ENCODE measurements at regions not wholly inside any gene's neighbourhood (a gene's known extent, or its start where the extent isn't known, plus 50 kb on each side); places are given as distances from the start of the nearest gene placed in this dataset.

DNA sequence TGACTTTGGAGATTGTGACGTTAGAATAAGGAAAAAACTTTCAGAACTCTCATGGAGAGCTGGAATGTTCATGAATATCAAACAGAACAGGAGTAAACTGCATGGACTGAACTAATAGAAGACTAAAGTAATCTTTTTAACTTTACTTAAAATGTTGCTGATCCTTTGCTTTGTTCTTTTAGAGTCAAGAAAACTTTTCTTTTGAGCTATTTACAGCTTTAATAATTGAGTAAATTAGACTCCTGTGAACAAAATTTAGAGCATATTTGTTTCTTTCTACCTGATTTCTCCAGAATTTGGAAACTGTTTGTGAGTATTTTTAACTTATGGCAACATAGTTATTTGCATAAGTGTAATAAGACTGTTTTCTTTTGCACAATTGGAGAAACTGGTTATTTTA is 146.3 kb downstream of the CDCA7 start:
- H3K27ac ChIP-seq (ENCODE audit: low read depth, low read length), result no peak overlapping the region
- H3K9me3 ChIP-seq (ENCODE audit: control insufficient read depth, insufficient read depth, low read length), result no peaks in the 10 kb centered on the region
- WGBS (ENCODE audit: insufficient coverage), result no CpG with 5 or more reads among the region's 1 CpG
- H3K36me3 ChIP-seq (ENCODE audit: control insufficient read depth, insufficient read depth, low read length), result no peaks in the 10 kb centered on the region
- no peaks in the 10 kb centered on the region for H3K27me3 ChIP-seq (ENCODE audit: control insufficient read depth, insufficient read depth, low read length)
- DNase-seq (ENCODE audit: low read depth in 4 of 6, low spot score in 6 of 6), result no peak
- no peaks in the 10 kb centered on the region for H3K4me1 ChIP-seq (ENCODE audit: control insufficient read depth, insufficient read depth, low read length)
- no peak overlapping the region for H3K4me3 ChIP-seq (ENCODE audit: low read depth, low read length)

DNA sequence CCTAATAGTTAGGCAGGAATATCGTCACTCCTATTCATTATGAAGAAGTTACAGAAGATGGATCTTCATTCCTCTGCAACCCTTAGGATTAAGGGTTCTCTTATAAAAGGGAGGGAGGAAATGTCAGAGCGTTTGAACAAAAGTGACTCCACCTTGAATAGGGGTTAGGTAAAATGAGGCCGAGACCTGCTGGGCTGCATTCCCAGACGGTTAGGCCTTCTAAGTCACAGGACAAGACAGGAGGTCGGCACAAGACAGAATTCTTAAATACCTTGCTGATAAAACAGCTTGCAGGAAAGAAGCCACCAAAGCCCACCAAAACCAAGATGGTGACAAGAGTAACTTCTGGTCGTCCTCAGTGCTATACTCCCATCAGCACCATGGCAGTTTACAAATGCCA is 147.6 kb downstream of the CDCA7 start:
- H3K9me3 ChIP-seq (ENCODE audit: control insufficient read depth, insufficient read depth, low read length), result no peaks in the 10 kb centered on the region
- H3K4me3 ChIP-seq (ENCODE audit: low read depth, low read length), result no peak overlapping the region
- WGBS (ENCODE audit: insufficient coverage), result 100% methylated on average over 2 of the region's 6 CpGs
- H3K36me3 ChIP-seq (ENCODE audit: control insufficient read depth, insufficient read depth, low read length), result no peaks in the 10 kb centered on the region
- H3K27ac ChIP-seq (ENCODE audit: low read depth, low read length), result no peak overlapping the region
- no peak for DNase-seq (ENCODE audit: low read depth in 4 of 6, low spot score in 6 of 6)
- H3K27me3 ChIP-seq (ENCODE audit: control insufficient read depth, insufficient read depth, low read length), result no peaks in the 10 kb centered on the region
- no peaks in the 10 kb centered on the region for H3K4me1 ChIP-seq (ENCODE audit: control insufficient read depth, insufficient read depth, low read length)

DNA sequence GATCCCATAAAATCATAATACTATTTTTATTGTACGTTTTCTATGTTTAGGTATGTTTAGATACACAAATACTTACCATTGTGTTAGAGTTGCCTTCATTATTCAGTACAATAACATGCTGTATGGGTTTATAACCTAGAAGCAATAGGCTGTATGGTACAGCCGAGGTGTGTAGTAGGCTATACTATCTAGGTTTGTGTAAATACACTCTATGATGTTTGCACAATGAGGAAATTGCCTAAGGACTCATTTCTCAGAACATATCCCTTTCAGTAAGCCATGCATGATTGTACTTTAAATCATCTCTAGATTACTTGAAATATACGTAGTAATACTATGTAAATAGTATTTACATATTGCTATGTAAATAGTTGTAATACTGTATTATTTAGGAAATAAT is 156.7 kb downstream of the CDCA7 start:
- Histone ChIP-seq H3K27me3 (ENCODE audit: control insufficient read depth, insufficient read depth, low read length) (no peaks in the 10 kb centered on the region), H3K4me1 (ENCODE audit: control insufficient read depth, insufficient read depth, low read length) (no peaks in the 10 kb centered on the region), H3K36me3 (ENCODE audit: control insufficient read depth, insufficient read depth, low read length) (no peaks in the 10 kb centered on the region), H3K9me3 (ENCODE audit: control insufficient read depth, insufficient read depth, low read length) (no peaks in the 10 kb centered on the region), H3K27ac (ENCODE audit: low read depth, low read length) (no peak overlapping the region), H3K4me3 (ENCODE audit: low read depth, low read length) (no peak overlapping the region)
- no CpG with 5 or more reads among the region's 3 CpGs for whole genome bisulfite sequencing (ENCODE audit: insufficient coverage)
- DNase-seq (ENCODE audit: low read depth in 4 of 6, low spot score in 6 of 6), result no peak

DNA sequence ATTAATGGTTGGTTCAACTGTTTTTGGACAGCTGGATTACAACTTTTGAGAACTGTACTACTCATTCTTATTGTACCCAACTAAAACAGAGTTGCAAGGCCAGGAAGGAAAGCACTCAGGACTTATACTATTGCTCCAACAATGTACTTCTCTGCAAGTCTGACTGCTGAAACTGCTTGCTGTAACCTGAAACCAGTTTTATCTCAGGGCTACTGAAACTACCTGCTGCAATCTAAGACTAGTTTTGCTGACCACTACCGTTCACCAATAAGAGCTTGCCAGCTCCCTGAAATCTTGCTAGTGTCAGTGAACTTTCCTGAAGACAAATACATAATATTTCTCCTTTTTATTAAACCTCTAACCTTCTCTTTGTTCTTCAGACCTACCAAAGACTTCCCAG is 157.3 kb downstream of the CDCA7 start:
- H3K4me3 ChIP-seq (ENCODE audit: low read depth, low read length), result no peak overlapping the region
- 90% methylated on average over 1 of the region's 1 CpG for whole genome bisulfite sequencing (ENCODE audit: insufficient coverage)
- H3K27me3 ChIP-seq (ENCODE audit: control insufficient read depth, insufficient read depth, low read length), result no peaks in the 10 kb centered on the region
- no peak for DNase-seq (ENCODE audit: low read depth in 4 of 6, low spot score in 6 of 6)
- no peaks in the 10 kb centered on the region for H3K4me1 ChIP-seq (ENCODE audit: control insufficient read depth, insufficient read depth, low read length)
- no peaks in the 10 kb centered on the region for H3K9me3 ChIP-seq (ENCODE audit: control insufficient read depth, insufficient read depth, low read length)
- no peaks in the 10 kb centered on the region for H3K36me3 ChIP-seq (ENCODE audit: control insufficient read depth, insufficient read depth, low read length)
- no peak overlapping the region for H3K27ac ChIP-seq (ENCODE audit: low read depth, low read length)

DNA sequence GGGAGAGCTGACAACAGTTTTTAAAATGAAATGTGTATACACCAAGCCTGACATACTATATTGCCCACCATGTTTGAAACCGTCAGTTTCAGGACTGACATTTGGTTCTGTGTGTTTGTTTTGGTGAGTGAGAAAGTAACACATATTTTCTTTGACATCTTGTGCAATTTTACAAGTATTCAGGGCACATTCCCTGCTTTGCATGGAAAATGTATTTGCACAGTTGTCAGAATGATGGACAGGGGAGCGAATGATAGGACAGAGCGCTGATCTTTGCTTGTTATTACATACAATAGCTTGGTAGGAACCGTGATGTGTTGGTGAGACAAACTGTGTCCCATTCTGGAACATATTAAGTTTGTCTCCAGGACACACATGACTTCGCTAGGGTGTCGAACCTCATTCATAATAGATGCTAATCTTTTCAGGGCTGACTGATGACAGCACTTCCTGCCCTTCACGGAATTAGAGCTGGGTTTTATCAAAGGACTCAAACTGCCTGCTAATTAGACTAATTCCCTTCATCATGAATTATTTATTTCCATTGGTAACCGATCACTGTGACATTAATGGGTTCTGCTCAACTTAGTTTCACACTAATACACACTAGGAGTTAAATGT is 158.5 kb downstream of the CDCA7 start:
- no peaks in the 10 kb centered on the region for H3K27me3 ChIP-seq (ENCODE audit: control insufficient read depth, insufficient read depth, low read length)
- no peak overlapping the region for H3K4me3 ChIP-seq (ENCODE audit: low read depth, low read length)
- no peaks in the 10 kb centered on the region for H3K36me3 ChIP-seq (ENCODE audit: control insufficient read depth, insufficient read depth, low read length)
- peaks cover 1% of the 10 kb centered on the region for H3K9me3 ChIP-seq (ENCODE audit: control insufficient read depth, insufficient read depth, low read length)
- no peak overlapping the region for H3K27ac ChIP-seq (ENCODE audit: low read depth, low read length)
- WGBS (ENCODE audit: insufficient coverage), result 45% methylated on average over 3 of the region's 8 CpGs
- peak in 2 of 6 donors; percentile 51 to 55 for DNase-seq (ENCODE audit: low read depth in 4 of 6, low spot score in 6 of 6)
- no peaks in the 10 kb centered on the region for H3K4me1 ChIP-seq (ENCODE audit: control insufficient read depth, insufficient read depth, low read length)

DNA sequence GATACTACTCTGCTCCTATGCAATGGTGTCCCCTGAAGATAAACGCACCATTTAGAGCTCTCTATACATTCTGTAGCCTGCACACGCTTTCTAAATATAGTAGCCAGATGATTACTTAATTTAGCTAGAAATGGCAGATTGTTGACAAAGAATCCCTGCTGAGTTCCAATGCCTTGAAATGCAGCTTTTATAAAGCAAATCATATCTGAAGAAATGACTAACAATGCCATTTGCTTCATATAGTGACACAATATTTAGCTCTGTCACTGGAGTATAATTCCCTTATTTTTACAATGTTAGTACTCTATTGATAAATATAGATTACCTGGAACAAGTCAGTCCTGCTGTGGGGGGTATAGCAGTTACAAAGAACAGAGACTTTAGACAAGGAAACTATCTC is 166.2 kb downstream of the CDCA7 start:
- no peak overlapping the region for H3K4me3 ChIP-seq (ENCODE audit: low read depth, low read length)
- WGBS (ENCODE audit: insufficient coverage), result 60% methylated on average over 1 of the region's 2 CpGs
- H3K36me3 ChIP-seq (ENCODE audit: control insufficient read depth, insufficient read depth, low read length), result no peaks in the 10 kb centered on the region
- no peak overlapping the region for H3K27ac ChIP-seq (ENCODE audit: low read depth, low read length)
- no peak for DNase-seq (ENCODE audit: low read depth in 4 of 6, low spot score in 6 of 6)
- H3K27me3 ChIP-seq (ENCODE audit: control insufficient read depth, insufficient read depth, low read length), result no peaks in the 10 kb centered on the region
- no peaks in the 10 kb centered on the region for H3K4me1 ChIP-seq (ENCODE audit: control insufficient read depth, insufficient read depth, low read length)
- peaks cover 1% of the 10 kb centered on the region for H3K9me3 ChIP-seq (ENCODE audit: control insufficient read depth, insufficient read depth, low read length)

DNA sequence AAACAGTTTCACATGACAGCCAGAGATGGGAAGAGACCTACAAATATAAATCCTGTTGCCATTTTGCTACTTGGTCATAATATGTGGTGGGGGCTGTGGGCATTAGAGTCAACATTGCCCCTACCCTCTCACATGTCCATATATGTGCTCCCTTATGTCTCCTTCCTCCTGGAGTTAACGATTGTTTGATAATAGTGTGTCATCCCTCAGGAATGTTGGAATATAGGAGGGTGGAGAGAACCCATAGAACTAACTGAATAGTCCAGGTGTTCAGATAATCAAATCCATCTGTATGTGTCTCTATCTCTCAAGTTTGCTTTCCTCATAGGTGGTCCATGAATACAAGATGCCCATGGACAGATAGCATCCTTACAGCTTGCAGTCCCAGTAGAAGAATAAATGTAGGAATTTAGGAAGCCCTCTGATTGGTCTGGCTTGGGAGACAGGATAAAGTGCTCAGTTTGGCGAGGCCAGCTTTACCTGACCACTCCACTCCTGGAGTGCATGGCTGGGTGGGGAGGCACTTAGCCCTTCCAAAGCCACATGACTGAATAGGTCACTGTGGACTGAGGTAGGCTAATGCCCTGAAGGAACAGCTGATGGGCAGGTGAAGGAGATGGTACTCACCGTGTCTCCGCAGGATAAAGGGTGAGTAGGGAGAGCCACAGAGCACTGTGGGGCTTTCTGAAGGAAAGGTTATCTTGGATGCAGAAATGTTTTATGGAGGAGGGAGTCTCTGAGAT is 166.9 kb downstream of the CDCA7 start:
- Histone ChIP-seq H3K4me1 (ENCODE audit: control insufficient read depth, insufficient read depth, low read length) (no peaks in the 10 kb centered on the region), H3K36me3 (ENCODE audit: control insufficient read depth, insufficient read depth, low read length) (no peaks in the 10 kb centered on the region), H3K9me3 (ENCODE audit: control insufficient read depth, insufficient read depth, low read length) (peaks cover 1% of the 10 kb centered on the region), H3K4me3 (ENCODE audit: low read depth, low read length) (no peak overlapping the region), H3K27ac (ENCODE audit: low read depth, low read length) (no peak overlapping the region), H3K27me3 (ENCODE audit: control insufficient read depth, insufficient read depth, low read length) (no peaks in the 10 kb centered on the region)
- 95% methylated on average over 2 of the region's 4 CpGs for WGBS (ENCODE audit: insufficient coverage)
- DNase-seq (ENCODE audit: low read depth in 4 of 6, low spot score in 6 of 6), result no peak

DNA sequence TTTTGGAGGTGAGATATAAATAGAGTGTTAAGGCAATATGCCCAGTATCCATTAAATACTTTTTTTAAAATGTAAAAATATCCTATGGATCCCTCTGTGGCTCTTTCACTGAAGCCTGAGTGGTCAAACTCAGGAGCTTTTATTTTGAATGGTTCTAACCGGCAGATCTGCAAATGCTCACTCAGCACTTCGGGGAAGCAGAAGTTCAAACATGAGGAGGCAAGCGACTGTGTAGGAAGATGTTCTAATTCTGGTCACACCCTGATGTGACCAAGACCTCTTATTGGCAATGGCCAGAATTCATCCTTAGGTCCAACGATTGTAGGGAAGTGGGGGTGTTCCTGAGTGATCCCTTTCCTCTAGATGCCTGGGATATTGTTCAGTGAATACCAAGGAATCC is 168.8 kb downstream of the CDCA7 start:
- peak in 1 of 6 donors; percentile 5 for DNase-seq (ENCODE audit: low read depth in 4 of 6, low spot score in 6 of 6)
- no peaks in the 10 kb centered on the region for H3K9me3 ChIP-seq (ENCODE audit: control insufficient read depth, insufficient read depth, low read length)
- H3K27me3 ChIP-seq (ENCODE audit: control insufficient read depth, insufficient read depth, low read length), result no peaks in the 10 kb centered on the region
- H3K36me3 ChIP-seq (ENCODE audit: control insufficient read depth, insufficient read depth, low read length), result no peaks in the 10 kb centered on the region
- H3K4me1 ChIP-seq (ENCODE audit: control insufficient read depth, insufficient read depth, low read length), result no peaks in the 10 kb centered on the region
- no peak overlapping the region for H3K4me3 ChIP-seq (ENCODE audit: low read depth, low read length)
- WGBS (ENCODE audit: insufficient coverage), result 50% methylated on average over 3 of the region's 4 CpGs
- no peak overlapping the region for H3K27ac ChIP-seq (ENCODE audit: low read depth, low read length)

DNA sequence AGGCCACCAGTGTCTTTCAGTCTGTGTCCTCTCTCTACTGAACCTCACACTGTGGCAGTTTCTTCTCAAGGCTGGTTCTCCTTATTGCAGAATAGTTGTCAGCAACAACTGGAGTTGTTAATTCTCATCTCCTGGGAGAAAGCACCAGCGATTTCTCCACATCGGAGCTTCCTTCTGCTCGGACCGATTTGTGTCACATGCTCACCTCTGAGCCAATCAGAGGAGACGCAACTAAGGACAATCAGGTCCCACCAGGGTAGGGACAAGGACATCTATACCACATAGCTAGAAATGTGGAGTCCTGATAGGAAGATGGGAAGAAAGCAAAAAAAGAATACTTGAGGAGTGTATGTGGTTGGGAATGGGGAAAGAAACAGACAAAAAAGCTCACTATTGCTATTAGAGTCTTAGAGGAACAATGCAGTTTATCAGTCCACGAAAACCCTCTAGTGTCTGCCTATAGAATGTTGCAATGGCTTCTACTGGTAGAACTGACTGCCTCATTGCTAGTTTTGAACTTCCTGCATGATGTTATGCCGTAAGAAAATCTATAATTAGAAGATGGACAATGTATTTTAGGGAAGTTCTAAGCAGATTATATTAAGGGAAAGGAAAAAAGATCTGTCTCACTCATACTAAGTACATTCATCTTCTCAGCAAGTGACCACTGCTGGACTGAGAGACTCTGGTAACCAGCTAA is 169.7 kb downstream of the CDCA7 start:
- Histone ChIP-seq H3K36me3 (ENCODE audit: control insufficient read depth, insufficient read depth, low read length) (no peaks in the 10 kb centered on the region), H3K27ac (ENCODE audit: low read depth, low read length) (no peak overlapping the region), H3K4me1 (ENCODE audit: control insufficient read depth, insufficient read depth, low read length) (no peaks in the 10 kb centered on the region), H3K27me3 (ENCODE audit: control insufficient read depth, insufficient read depth, low read length) (no peaks in the 10 kb centered on the region), H3K9me3 (ENCODE audit: control insufficient read depth, insufficient read depth, low read length) (no peaks in the 10 kb centered on the region), H3K4me3 (ENCODE audit: low read depth, low read length) (no peak overlapping the region)
- DNase-seq (ENCODE audit: low read depth in 4 of 6, low spot score in 6 of 6), result no peak
- WGBS (ENCODE audit: insufficient coverage), result 90% methylated on average over 5 of the region's 7 CpGs

All from spinal cord (tissue), 9 donors.